BLaER1 treated with 17β-estradiol and CSF1 and Interleukin-3, amounts not matched to agents 10 nM and 100 nM (cell line): ENCODE measurements at regions not wholly inside any gene's neighbourhood (a gene's known extent, or its start where the extent isn't known, plus 50 kb on each side); places are given as distances from the start of the nearest gene placed in this dataset.

Source experiments
- H3K27ac ChIP-seq, 11 experiments: shearing (Covaris generic); formaldehyde crosslinking; 2 replicates each; pipeline ENCODE4 v1.8.1; 2022
- H3K27me3 ChIP-seq, 11 experiments: shearing (Covaris generic); formaldehyde crosslinking; 2 replicates each; pipeline ENCODE4 v1.8.1; 2022
- H3K36me3 ChIP-seq, 11 experiments: shearing (Covaris generic); formaldehyde crosslinking; 2 replicates each; pipeline ENCODE4 v1.8.1; 2022
- H3K4me1 ChIP-seq, 10 experiments: shearing (Covaris generic); formaldehyde crosslinking; 2 replicates each; pipeline ENCODE4 v1.8.1; 2022
- H3K4me2 ChIP-seq, 11 experiments: shearing (Covaris generic); formaldehyde crosslinking; 2 replicates each; pipeline ENCODE4 v1.8.1; 2022
- H3K4me3 ChIP-seq, 10 experiments: shearing (Covaris generic); formaldehyde crosslinking; 2 replicates each; pipeline ENCODE4 v1.8.1; 2022
- H3K9ac ChIP-seq, 11 experiments: shearing (Covaris generic); formaldehyde crosslinking; 2 replicates each; pipeline ENCODE4 v1.8.1; 2022
- H3K9me3 ChIP-seq, 11 experiments: shearing (Covaris generic); formaldehyde crosslinking; replicated peaks in 1 of 11; 2 replicates each; pipeline ENCODE4 v1.8.1; 2022
- H4K20me1 ChIP-seq, 11 experiments: shearing (Covaris generic); formaldehyde crosslinking; 2 replicates each; pipeline ENCODE4 v1.8.1; 2022
- Cebpa-rat ChIP-seq, 11 experiments: shearing (Covaris generic); IDR thresholded peaks; 2 replicates each; pipeline ENCODE4 v1.8.1; 2022

GRCh38 chr3:96169111-96169766 is 645.2 kb upstream of the EPHA6 start:
- H3K9ac ChIP-seq = no peak overlapping the region
- no peak overlapping the region for H3K4me2 ChIP-seq
- H3K27me3 ChIP-seq = no peaks in the 10 kb centered on the region
- no peak for TF ChIP-seq Cebpa-rat (IDR thresholded peaks at IDR 0.05)
- no peaks in the 10 kb centered on the region for H4K20me1 ChIP-seq
- peaks cover 0 to 19% (median 12%) of the 10 kb centered on the region in 11 experiments; a peak in 16 of 22 replicates for H3K9me3 ChIP-seq
- H3K4me1 ChIP-seq = peaks cover 0 to 14% (median 8%) of the 10 kb centered on the region in 10 experiments; a peak in 9 of 20 replicates
- no peak overlapping the region for H3K27ac ChIP-seq
- H3K4me3 ChIP-seq = no peak overlapping the region
- H3K36me3 ChIP-seq = no peaks in the 10 kb centered on the region

DNA sequence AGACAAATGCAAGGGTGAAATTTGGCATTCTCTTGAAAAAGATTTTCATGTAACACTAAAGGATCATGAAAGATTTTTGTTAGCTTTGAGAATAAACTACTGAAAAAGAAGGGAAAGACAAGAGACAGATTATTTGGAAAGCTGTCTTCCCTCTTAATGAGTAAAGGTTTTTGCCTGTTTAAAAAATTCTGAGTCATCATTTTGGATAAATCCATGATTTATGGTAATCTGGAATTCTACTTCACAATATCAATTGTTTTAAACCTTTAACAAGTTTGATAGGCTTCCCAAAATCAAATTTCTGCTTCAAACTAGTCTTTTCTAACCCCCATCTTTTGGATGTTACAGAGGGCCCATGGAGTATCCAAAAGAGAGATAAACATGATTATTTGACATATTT is 641.5 kb upstream of the EPHA6 start:
- Histone ChIP-seq H3K9me3 (peaks cover 0 to 19% (median 14%) of the 10 kb centered on the region in 11 experiments; a peak in 16 of 22 replicates), H3K4me3 (no peak overlapping the region), H4K20me1 (no peaks in the 10 kb centered on the region), H3K9ac (no peak overlapping the region), H3K4me1 (no peaks in the 10 kb centered on the region), H3K36me3 (no peaks in the 10 kb centered on the region), H3K27me3 (no peaks in the 10 kb centered on the region), H3K27ac (no peak overlapping the region), H3K4me2 (no peak overlapping the region)
- no peak for TF ChIP-seq Cebpa-rat (IDR thresholded peaks at IDR 0.05)

GRCh38 chr3:96175500-96175899 is 638.9 kb upstream of the EPHA6 start:
- no peak for TF ChIP-seq Cebpa-rat (IDR thresholded peaks at IDR 0.05)
- no peaks in the 10 kb centered on the region for H3K4me1 ChIP-seq
- H3K4me3 ChIP-seq = no peak overlapping the region
- H3K9ac ChIP-seq = no peak overlapping the region
- no peak overlapping the region for H3K4me2 ChIP-seq
- no peaks in the 10 kb centered on the region for H3K27me3 ChIP-seq
- no peaks in the 10 kb centered on the region for H4K20me1 ChIP-seq
- no peaks in the 10 kb centered on the region for H3K36me3 ChIP-seq
- H3K27ac ChIP-seq = no peak overlapping the region
- H3K9me3 ChIP-seq = peaks cover 0 to 7% (median under 1%) of the 10 kb centered on the region in 11 experiments; a peak in 7 of 22 replicates

- Histone ChIP-seq H3K27ac (no peak overlapping the region), H3K4me1 (no peaks in the 10 kb centered on the region), H3K9me3 (no peaks in the 10 kb centered on the region), H3K27me3 (no peaks in the 10 kb centered on the region), H3K4me2 (no peak overlapping the region), H4K20me1 (no peaks in the 10 kb centered on the region), H3K36me3 (no peaks in the 10 kb centered on the region), H3K4me3 (no peak overlapping the region), H3K9ac (no peak overlapping the region)
- no peak for TF ChIP-seq Cebpa-rat (IDR thresholded peaks at IDR 0.05)
Measured at GRCh38 chr3:96182756-96183155, 631.6 kb upstream of the EPHA6 start.

- Histone ChIP-seq H3K27me3 (no peaks in the 10 kb centered on the region), H3K4me2 (no peak overlapping the region), H3K9me3 (no peaks in the 10 kb centered on the region), H3K27ac (no peak overlapping the region), H3K36me3 (no peaks in the 10 kb centered on the region), H3K4me1 (no peaks in the 10 kb centered on the region), H3K4me3 (no peak overlapping the region), H4K20me1 (no peaks in the 10 kb centered on the region), H3K9ac (no peak overlapping the region)
- no peak for TF ChIP-seq Cebpa-rat (IDR thresholded peaks at IDR 0.05)
Measured at GRCh38 chr3:96183871-96184270, 630.5 kb upstream of the EPHA6 start.

GRCh38 chr3:96190024-96190616 is 624.3 kb upstream of the EPHA6 start:
- TF ChIP-seq Cebpa-rat (IDR thresholded peaks at IDR 0.05) = no peak
- Histone ChIP-seq H3K4me1 (no peaks in the 10 kb centered on the region), H3K27me3 (no peaks in the 10 kb centered on the region), H3K4me2 (no peak overlapping the region), H3K27ac (no peak overlapping the region), H3K9me3 (peaks cover 0 to 5% (median 0%) of the 10 kb centered on the region in 11 experiments; a peak in 3 of 22 replicates), H3K4me3 (no peak overlapping the region), H3K36me3 (no peaks in the 10 kb centered on the region), H3K9ac (no peak overlapping the region), H4K20me1 (no peaks in the 10 kb centered on the region)

DNA sequence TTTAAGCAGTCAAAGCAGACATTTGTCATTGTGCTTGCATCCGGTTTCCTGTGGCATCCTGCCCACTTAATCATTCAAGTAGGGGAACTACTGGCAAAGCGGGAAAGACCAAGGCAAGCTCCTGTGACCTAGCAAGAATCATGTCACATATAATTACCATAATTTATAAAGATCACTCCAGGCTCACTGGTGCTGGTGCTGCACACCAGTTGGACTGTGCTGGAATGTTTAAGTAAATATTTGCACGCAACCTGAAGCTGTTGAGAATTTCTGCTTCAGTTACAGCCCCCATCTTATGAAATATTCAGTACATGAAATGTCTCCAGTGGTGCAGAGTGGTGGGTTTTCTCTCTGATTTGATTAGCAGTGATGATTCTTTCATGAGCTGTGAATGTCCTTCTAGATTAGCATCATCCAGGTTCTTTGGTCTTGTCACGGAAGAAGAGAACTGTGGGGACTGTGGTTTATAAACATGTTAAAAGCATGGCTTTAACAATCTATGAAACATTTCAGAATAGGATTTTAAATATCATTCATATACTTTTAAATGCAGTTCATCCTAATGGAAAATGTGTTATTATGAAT is 621.3 kb upstream of the EPHA6 start:
- Histone ChIP-seq H3K4me3 (no peak overlapping the region), H3K27ac (no peak overlapping the region), H4K20me1 (no peaks in the 10 kb centered on the region), H3K9me3 (peaks cover 0 to 5% (median 0%) of the 10 kb centered on the region in 11 experiments; a peak in 3 of 22 replicates), H3K27me3 (no peaks in the 10 kb centered on the region), H3K4me2 (no peak overlapping the region), H3K9ac (no peak overlapping the region), H3K4me1 (no peaks in the 10 kb centered on the region), H3K36me3 (no peaks in the 10 kb centered on the region)
- TF ChIP-seq Cebpa-rat (IDR thresholded peaks at IDR 0.05) = no peak

GRCh38 chr3:96200897-96201296 is 613.5 kb upstream of the EPHA6 start:
- H3K9me3 ChIP-seq = no peaks in the 10 kb centered on the region
- H3K9ac ChIP-seq = no peak overlapping the region
- H3K27me3 ChIP-seq = no peaks in the 10 kb centered on the region
- H3K4me2 ChIP-seq = no peak overlapping the region
- TF ChIP-seq Cebpa-rat (IDR thresholded peaks at IDR 0.05) = no peak
- H3K27ac ChIP-seq = no peak overlapping the region
- no peaks in the 10 kb centered on the region; a peak in 1 of 22 replicates for H4K20me1 ChIP-seq
- no peak overlapping the region for H3K4me3 ChIP-seq
- no peaks in the 10 kb centered on the region for H3K36me3 ChIP-seq
- H3K4me1 ChIP-seq = no peaks in the 10 kb centered on the region

GRCh38 chr3:96201463-96201862 is 612.9 kb upstream of the EPHA6 start:
- H3K27ac ChIP-seq = no peak overlapping the region
- no peaks in the 10 kb centered on the region; a peak in 1 of 22 replicates for H4K20me1 ChIP-seq
- no peaks in the 10 kb centered on the region for H3K4me1 ChIP-seq
- H3K4me2 ChIP-seq = no peak overlapping the region
- H3K9ac ChIP-seq = no peak overlapping the region
- no peak for TF ChIP-seq Cebpa-rat (IDR thresholded peaks at IDR 0.05)
- no peak overlapping the region for H3K4me3 ChIP-seq
- H3K9me3 ChIP-seq = no peaks in the 10 kb centered on the region
- no peaks in the 10 kb centered on the region for H3K27me3 ChIP-seq
- H3K36me3 ChIP-seq = no peaks in the 10 kb centered on the region

- Histone ChIP-seq H3K27me3 (no peaks in the 10 kb centered on the region), H3K9me3 (no peaks in the 10 kb centered on the region), H3K4me3 (no peak overlapping the region), H3K36me3 (no peaks in the 10 kb centered on the region), H3K27ac (no peak overlapping the region), H4K20me1 (no peaks in the 10 kb centered on the region; a peak in 1 of 22 replicates), H3K4me1 (no peaks in the 10 kb centered on the region), H3K9ac (no peak overlapping the region), H3K4me2 (no peak overlapping the region)
- no peak for TF ChIP-seq Cebpa-rat (IDR thresholded peaks at IDR 0.05)
Measured at GRCh38 chr3:96202181-96202580, 612.2 kb upstream of the EPHA6 start.
